Smooth muscle cell of the brain vasculature (primary cell): ENCODE measurements at regions not wholly inside any gene's neighbourhood (a gene's known extent, or its start where the extent isn't known, plus 50 kb on each side); places are given as distances from the start of the nearest gene placed in this dataset.

ENCODE experiments used
- DNase-seq: peaks from one replicate; pipeline ENCODE4 v3.0.0-alpha.2; 2012; ENCODE audit warnings: low read depth, low spot score

GRCh38 chr6:129967427-129967826 is 51.0 kb upstream of the L3MBTL3 start:
- DNase-seq = no peak

GRCh38 chr6:129966125-129966524 is 52.3 kb upstream of the L3MBTL3 start:
- no peak for DNase-seq

GRCh38 chr6:129965096-129965495 is 53.3 kb upstream of the L3MBTL3 start:
- no peak for DNase-seq

- DNase-seq = no peak
Measured at GRCh38 chr6:129959358-129959930, 58.9 kb upstream of the L3MBTL3 start.

- no peak for DNase-seq
Measured at GRCh38 chr6:129957941-129958898, 60.2 kb upstream of the L3MBTL3 start.

GRCh38 chr6:129955584-129955983 is 62.8 kb upstream of the L3MBTL3 start:
- no peak for DNase-seq

- DNase-seq = no peak
Measured at GRCh38 chr6:129954749-129955431, 63.5 kb upstream of the L3MBTL3 start.

- DNase-seq = no peak
Measured at GRCh38 chr6:129947797-129948196, 70.6 kb upstream of the L3MBTL3 start.

GRCh38 chr6:129946439-129947140 is 71.8 kb upstream of the L3MBTL3 start:
- DNase-seq = no peak

GRCh38 chr6:129943637-129944271 is 74.6 kb upstream of the L3MBTL3 start:
- no peak for DNase-seq

- DNase-seq = no peak
Measured at GRCh38 chr6:129940454-129941195, 77.8 kb upstream of the L3MBTL3 start.

- DNase-seq = no peak
Measured at GRCh38 chr6:129938249-129939020, 77.3 kb upstream of the TMEM244 start.

GRCh38 chr6:129936329-129937165 is 75.4 kb upstream of the TMEM244 start:
- DNase-seq = peak; percentile 21

- DNase-seq = no peak
Measured at GRCh38 chr6:129932321-129932720, 71.2 kb upstream of the TMEM244 start.

- no peak for DNase-seq
Measured at GRCh38 chr6:129929433-129929832, 68.3 kb upstream of the TMEM244 start.

- no peak for DNase-seq
Measured at GRCh38 chr6:129923530-129924250, 62.6 kb upstream of the TMEM244 start.

- DNase-seq = no peak
Measured at GRCh38 chr6:129921169-129921817, 60.2 kb upstream of the TMEM244 start.
